OCI-LY7 (cell line): ENCODE measurements at regions not wholly inside any gene's neighbourhood (a gene's known extent, or its start where the extent isn't known, plus 50 kb on each side); places are given as distances from the start of the nearest gene placed in this dataset.

Experiments used
- EZH2phosphoT487 ChIP-seq: fragments of 200-600 bp; sonication (generic); IDR thresholded peaks from 2 replicates; pipeline ENCODE4 v1.6.1; 2018; ENCODE audit warnings: low read depth, borderline replicate concordance, mild to moderate bottlenecking, mixed run types, antibody characterized with exemption, low read length, moderate library complexity, mixed read lengths
- TF ChIP-seq, protein P1 (sequence below): fragments of 200-600 bp; sonication (generic); conservative IDR thresholded peaks from 2 replicates; pipeline ENCODE4 v1.5.1; 2014; ENCODE audit warnings: mild to moderate bottlenecking, antibody characterized with exemption, low read length, moderate library complexity, mixed read lengths

DNA sequence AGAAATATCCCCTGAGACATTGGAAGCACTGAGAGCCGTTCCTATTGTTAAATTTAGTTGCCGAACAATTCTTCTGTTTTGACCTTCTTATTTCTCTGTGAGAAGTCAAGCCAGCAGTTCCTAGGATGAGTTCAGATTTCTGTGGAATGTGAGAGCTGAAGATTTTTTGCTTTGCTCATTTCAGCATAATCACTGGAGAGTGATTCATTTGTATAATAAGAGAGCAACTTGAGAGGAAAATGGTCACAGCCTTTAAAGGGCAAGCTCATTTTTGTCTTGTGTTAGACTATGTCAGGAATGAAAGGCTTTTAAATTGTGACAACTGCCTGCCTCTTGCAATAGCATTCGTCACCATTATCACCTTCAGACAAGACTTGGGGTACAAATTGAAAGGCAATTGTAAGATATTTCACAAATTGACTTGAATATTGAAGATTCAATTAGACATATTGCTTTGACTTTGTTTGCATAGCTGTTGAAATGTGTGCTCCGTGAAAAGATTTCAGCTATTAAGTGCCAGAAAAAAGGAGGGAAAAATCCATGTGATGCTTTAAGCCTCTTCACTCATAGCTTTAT lies 900.0 kb upstream of the GOT2 start:
- TF ChIP-seq, protein P1, sequence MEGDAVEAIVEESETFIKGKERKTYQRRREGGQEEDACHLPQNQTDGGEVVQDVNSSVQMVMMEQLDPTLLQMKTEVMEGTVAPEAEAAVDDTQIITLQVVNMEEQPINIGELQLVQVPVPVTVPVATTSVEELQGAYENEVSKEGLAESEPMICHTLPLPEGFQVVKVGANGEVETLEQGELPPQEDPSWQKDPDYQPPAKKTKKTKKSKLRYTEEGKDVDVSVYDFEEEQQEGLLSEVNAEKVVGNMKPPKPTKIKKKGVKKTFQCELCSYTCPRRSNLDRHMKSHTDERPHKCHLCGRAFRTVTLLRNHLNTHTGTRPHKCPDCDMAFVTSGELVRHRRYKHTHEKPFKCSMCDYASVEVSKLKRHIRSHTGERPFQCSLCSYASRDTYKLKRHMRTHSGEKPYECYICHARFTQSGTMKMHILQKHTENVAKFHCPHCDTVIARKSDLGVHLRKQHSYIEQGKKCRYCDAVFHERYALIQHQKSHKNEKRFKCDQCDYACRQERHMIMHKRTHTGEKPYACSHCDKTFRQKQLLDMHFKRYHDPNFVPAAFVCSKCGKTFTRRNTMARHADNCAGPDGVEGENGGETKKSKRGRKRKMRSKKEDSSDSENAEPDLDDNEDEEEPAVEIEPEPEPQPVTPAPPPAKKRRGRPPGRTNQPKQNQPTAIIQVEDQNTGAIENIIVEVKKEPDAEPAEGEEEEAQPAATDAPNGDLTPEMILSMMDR: no peak
- no peak for TF ChIP-seq EZH2phosphoT487
